HFF-Myc (cell line): ENCODE measurements at regions not wholly inside any gene's neighbourhood (a gene's known extent, or its start where the extent isn't known, plus 50 kb on each side); places are given as distances from the start of the nearest gene placed in this dataset.

ENCODE experiments used
- DNase-seq: peaks from one replicate; pipeline ENCODE4 v3.0.0-alpha.2; 2011; ENCODE audit warnings: low read depth; ENCODE audit errors: extremely low read depth
- H3K4me3 ChIP-seq: replicated peaks from 2 replicates; pipeline ENCODE4 v1.5.1; 2011; ENCODE audit warnings: low read depth, mild to moderate bottlenecking, control low read depth, low read length
- CTCF ChIP-seq: IDR thresholded peaks from 2 replicates; pipeline ENCODE4 v1.5.1; 2012; ENCODE audit warnings: mild to moderate bottlenecking, low read depth, low read length, control low read depth; ENCODE audit errors: missing control alignments

- H3K4me3 ChIP-seq = no peak overlapping the region
- TF ChIP-seq CTCF = no peak
- no peak for DNase-seq
Measured at GRCh38 chr5:153030755-153031725, 459.4 kb upstream of the GRIA1 start.

- DNase-seq = no peak
- no peak for TF ChIP-seq CTCF
- H3K4me3 ChIP-seq = no peak overlapping the region
Measured at GRCh38 chr5:153039501-153039900, 451.0 kb upstream of the GRIA1 start.

GRCh38 chr5:153043886-153044285, 446.6 kb upstream of the GRIA1 start:
- DNase-seq = no peak

GRCh38 chr5:153050496-153051179, 439.8 kb upstream of the GRIA1 start:
- no peak overlapping the region for H3K4me3 ChIP-seq
- no peak for TF ChIP-seq CTCF
- DNase-seq = no peak

More at GRCh38 chr5:153043886-153044285, 446.6 kb upstream of the GRIA1 start:
- TF ChIP-seq CTCF = no peak
- H3K4me3 ChIP-seq = no peak overlapping the region

GRCh38 chr5:153066281-153066680, 424.2 kb upstream of the GRIA1 start:
- no peak for TF ChIP-seq CTCF
- no peak overlapping the region for H3K4me3 ChIP-seq
- no peak for DNase-seq

GRCh38 chr5:153067869-153068268, 422.6 kb upstream of the GRIA1 start:
- DNase-seq = no peak

More at GRCh38 chr5:153067869-153068268, 422.6 kb upstream of the GRIA1 start:
- no peak overlapping the region for H3K4me3 ChIP-seq
- TF ChIP-seq CTCF = no peak
